ENCODE measurements at regions not wholly inside any gene's neighbourhood (a gene's known extent, or its start where the extent isn't known, plus 50 kb on each side); places are given as distances from the start of the nearest gene placed in this dataset.

DNA sequence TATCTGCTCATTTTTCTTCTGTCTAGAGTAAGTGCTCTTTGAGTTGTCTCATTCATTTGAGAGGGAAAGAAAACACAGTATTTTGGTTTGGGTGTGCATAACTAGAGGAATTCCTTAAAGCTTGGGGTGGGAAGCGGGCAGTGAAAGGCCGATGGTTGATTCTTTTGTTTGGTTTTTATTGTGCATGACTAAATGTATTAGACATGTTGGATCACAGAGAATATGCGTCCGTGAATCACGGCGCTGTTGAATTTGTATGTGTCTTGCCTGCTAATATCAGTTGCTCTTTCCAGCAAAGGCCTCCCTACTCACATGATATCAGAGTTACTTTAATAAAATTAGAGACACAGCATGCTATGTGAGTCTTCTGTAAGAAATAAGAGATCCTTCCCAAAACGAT lies 180.0 kb downstream of the CHD9NB start:
- POLR2A ChIA-PET, result no interaction called here
- CTCF ChIA-PET (ENCODE audit: low intra/inter-chr PET ratio), result no interaction called here
- TF ChIP-seq MECOM (CRISPR knock-in tag; IDR thresholded peaks at IDR 0.05) (no peak), SRF (CRISPR knock-in tag; IDR thresholded peaks at IDR 0.05) (no peak), NUFIP1 (IDR thresholded peaks at IDR 0.05; ENCODE audit: partially characterized antibody) (no peak), ARID2 (IDR thresholded peaks at IDR 0.05) (no peak), RBM25 (IDR thresholded peaks at IDR 0.05; ENCODE audit: low read depth, low read length, severe bottlenecking) (no peak), IFI16 (CRISPR knock-in tag; IDR thresholded peaks at IDR 0.05) (no peak), CCNT2 (IDR thresholded peaks at IDR 0.05; ENCODE audit: borderline replicate concordance, extremely low read depth, insufficient read length, low read depth, low read length) (no peak), RBM17 (IDR thresholded peaks at IDR 0.05; ENCODE audit: borderline replicate concordance, low read depth, low read length) (no peak)
- TF ChIP-seq, protein P1, sequence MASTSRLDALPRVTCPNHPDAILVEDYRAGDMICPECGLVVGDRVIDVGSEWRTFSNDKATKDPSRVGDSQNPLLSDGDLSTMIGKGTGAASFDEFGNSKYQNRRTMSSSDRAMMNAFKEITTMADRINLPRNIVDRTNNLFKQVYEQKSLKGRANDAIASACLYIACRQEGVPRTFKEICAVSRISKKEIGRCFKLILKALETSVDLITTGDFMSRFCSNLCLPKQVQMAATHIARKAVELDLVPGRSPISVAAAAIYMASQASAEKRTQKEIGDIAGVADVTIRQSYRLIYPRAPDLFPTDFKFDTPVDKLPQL (IDR thresholded peaks at IDR 0.05; ENCODE audit: extremely low read depth, insufficient read length), result no peak
- TF ChIP-seq, protein P2, sequence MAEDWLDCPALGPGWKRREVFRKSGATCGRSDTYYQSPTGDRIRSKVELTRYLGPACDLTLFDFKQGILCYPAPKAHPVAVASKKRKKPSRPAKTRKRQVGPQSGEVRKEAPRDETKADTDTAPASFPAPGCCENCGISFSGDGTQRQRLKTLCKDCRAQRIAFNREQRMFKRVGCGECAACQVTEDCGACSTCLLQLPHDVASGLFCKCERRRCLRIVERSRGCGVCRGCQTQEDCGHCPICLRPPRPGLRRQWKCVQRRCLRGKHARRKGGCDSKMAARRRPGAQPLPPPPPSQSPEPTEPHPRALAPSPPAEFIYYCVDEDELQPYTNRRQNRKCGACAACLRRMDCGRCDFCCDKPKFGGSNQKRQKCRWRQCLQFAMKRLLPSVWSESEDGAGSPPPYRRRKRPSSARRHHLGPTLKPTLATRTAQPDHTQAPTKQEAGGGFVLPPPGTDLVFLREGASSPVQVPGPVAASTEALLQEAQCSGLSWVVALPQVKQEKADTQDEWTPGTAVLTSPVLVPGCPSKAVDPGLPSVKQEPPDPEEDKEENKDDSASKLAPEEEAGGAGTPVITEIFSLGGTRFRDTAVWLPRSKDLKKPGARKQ (CRISPR knock-in tag; IDR thresholded peaks at IDR 0.05), result no peak
- TF ChIP-seq, protein P3, sequence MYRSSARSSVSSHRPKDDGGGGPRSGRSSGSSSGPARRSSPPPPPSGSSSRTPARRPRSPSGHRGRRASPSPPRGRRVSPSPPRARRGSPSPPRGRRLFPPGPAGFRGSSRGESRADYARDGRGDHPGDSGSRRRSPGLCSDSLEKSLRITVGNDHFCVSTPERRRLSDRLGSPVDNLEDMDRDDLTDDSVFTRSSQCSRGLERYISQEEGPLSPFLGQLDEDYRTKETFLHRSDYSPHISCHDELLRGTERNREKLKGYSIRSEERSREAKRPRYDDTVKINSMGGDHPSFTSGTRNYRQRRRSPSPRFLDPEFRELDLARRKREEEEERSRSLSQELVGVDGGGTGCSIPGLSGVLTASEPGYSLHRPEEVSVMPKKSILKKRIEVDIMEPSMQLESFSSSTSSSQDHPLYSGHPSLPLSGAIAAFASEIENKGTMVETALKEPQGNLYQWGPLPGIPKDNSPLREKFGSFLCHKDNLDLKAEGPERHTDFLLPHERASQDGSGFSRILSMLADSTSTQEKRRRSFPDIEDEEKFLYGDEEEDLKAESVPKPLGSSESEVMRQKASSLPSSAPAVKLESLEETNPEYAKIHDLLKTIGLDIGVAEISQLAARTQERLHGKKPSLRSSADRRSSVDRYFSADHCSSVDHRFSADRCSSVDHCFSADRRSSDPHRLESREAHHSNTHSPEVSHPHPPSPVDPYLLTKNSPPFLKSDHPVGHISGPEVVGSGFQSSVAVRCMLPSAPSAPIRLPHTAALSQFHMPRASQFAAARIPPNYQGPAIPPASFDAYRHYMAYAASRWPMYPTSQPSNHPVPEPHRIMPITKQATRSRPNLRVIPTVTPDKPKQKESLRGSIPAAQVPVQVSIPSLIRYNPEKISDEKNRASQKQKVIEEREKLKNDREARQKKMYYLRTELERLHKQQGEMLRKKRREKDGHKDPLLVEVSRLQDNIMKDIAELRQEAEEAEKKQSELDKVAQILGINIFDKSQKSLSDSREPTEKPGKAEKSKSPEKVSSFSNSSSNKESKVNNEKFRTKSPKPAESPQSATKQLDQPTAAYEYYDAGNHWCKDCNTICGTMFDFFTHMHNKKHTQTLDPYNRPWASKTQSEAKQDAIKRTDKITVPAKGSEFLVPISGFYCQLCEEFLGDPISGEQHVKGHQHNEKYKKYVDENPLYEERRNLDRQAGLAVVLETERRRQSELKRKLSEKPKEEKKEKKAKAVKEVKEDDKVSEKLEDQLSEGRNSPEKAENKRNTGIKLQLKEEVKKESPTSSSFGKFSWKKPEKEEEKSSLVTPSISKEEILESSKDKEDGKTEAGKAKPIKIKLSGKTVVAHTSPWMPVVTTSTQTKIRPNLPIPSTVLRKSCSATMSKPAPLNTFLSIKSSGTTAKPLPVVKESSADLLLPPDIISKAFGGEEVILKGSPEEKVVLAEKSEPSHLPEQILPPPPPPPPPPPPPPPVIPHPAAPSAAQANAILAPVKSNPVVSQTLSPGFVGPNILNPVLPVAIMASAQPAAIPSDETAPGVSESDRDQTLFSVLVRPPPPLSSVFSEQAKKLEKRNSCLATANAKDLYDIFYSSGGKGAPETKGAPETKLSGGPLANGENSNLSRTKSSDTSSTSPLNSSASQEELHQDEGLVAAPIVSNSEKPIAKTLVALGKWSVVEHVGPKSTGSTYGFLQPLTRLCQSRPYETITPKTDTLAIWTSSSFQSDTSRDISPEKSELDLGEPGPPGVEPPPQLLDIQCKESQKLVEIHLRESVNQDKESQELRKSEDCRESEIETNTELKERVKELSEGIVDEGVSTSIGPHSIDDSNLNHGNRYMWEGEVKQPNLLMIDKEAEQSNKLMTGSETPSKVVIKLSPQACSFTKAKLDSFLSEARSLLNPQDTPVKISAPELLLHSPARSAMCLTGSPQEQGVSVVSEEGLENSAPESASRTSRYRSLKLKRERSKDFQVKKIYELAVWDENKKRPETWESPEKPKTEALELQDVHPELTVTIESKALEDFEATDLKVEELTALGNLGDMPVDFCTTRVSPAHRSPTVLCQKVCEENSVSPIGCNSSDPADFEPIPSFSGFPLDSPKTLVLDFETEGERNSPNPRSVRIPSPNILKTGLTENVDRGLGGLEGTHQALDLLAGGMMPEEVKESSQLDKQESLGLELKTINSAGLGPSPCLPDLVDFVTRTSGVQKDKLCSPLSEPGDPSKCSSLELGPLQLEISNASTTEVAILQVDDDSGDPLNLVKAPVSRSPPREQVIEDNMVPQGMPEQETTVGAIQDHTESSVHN (IDR thresholded peaks at IDR 0.05; ENCODE audit: borderline replicate concordance in 1 of 2, low read depth in 1 of 2), result no peak

More for the DNA sequence above, 180.0 kb downstream of the CHD9NB start:
- H3K9me3 ChIP-seq (replicated peaks; ENCODE audit: control insufficient read depth, insufficient read depth, low read depth, low read length), result no peaks in the 10 kb centered on the region; the same call in 1 of the 2 replicates
- H3K27ac ChIP-seq (ENCODE audit: extremely low read depth, low read depth, low read length), result no peak overlapping the region
- H3K4me1 ChIP-seq (replicated peaks in 1 of 2; ENCODE audit: control insufficient read depth in 2 of 2, insufficient read depth in 2 of 2, low read length in 2 of 2), result no peaks in the 10 kb centered on the region
- 1% methylated on average over 7 of the region's 7 CpGs for WGBS (ENCODE audit: insufficient coverage, low coverage, missing lambda C conversion rate)
- no peak for FAIRE-seq
- no peak overlapping the region for H3K4me3 ChIP-seq
- no peaks in the 10 kb centered on the region for H4K20me1 ChIP-seq (replicated peaks; ENCODE audit: control insufficient read depth, insufficient read depth, low read length)
- H3K9me1 ChIP-seq (ENCODE audit: control insufficient read depth, insufficient read depth, low read length), result no peaks in the 10 kb centered on the region
- H3K27me3 ChIP-seq (ENCODE audit: control insufficient read depth in 2 of 2, insufficient read depth in 2 of 2, low read length in 2 of 2), result no peaks in the 10 kb centered on the region
- H3K4me2 ChIP-seq (ENCODE audit: insufficient read depth, low read length), result no peak overlapping the region
- ATAC-seq, result no peak
- intact Hi-C loops (cut with micrococcal nuclease) (no loop called here), in situ Hi-C loops (cut with MboI) (no loop called here)
- H3K9ac ChIP-seq (ENCODE audit: insufficient read depth in 1 of 2, low read depth in 2 of 2, low read length in 2 of 2), result no peak overlapping the region
- no peak overlapping the region for H2AFZ ChIP-seq (ENCODE audit: low read depth, low read length)
- DNase-seq (ENCODE audit: extremely low read depth in 1 of 4, low spot score in 3 of 4), result no peak
- H3K36me3 ChIP-seq (ENCODE audit: control insufficient read depth, insufficient read depth, low read length), result no peaks in the 10 kb centered on the region
- no TSS peak for BruUV-seq (replicated peaks)
- no peaks in the 10 kb centered on the region for H3K79me2 ChIP-seq (ENCODE audit: control insufficient read depth, insufficient read depth, low read length)
